NCI-H2107 treated with DMSO at 0.1 percent for 48 hours (cell line): ENCODE measurements at regions not wholly inside any gene's neighbourhood (a gene's known extent, or its start where the extent isn't known, plus 50 kb on each side); places are given as distances from the start of the nearest gene placed in this dataset.

Source experiments
- DNase-seq: peaks from one replicate; lab custom pipeline; 2025; ENCODE audit not compliant: unreplicated experiment; lab: John Stamatoyannopoulos, UW

DNA sequence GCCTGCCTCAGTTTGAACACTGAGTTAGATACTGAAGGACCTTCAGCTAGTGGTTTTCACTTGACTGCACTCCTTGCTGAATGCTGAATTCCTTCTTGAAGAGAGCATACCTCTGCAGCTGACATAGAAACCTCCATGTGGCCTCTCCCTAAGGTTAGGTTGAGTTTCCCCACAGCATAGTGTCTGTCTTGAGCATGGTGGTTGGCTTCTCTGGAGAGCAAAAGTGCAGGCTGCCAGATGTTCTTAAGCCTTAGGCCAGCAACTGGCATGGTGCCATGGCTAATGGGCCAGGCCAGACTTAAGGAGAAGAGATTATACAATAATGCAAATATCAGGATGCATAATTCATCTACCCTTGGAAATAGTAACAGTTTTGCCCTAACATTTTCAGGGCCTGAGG lies 545.6 kb upstream of the ZNF385D start:
- DNase-seq: no peak

DNA sequence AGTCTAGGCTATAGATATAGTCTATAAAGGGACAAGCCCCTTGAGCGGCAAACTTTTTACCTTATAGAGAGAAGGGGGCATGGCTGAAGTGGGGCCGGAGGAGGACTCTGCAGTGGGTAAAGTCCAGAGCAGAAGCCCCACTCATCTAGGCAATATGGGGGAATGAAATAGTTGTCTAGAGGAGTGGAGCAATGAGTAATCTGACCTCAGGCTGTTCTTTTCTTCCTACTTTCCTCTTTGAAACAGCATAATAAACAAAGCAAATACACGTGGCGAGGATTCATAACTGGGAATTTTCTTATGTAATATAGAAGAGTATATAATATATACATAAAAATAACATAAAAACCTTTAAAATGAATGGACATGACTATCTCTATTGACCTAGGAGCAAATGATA lies 546.4 kb upstream of the ZNF385D start:
- DNase-seq: no peak

DNA sequence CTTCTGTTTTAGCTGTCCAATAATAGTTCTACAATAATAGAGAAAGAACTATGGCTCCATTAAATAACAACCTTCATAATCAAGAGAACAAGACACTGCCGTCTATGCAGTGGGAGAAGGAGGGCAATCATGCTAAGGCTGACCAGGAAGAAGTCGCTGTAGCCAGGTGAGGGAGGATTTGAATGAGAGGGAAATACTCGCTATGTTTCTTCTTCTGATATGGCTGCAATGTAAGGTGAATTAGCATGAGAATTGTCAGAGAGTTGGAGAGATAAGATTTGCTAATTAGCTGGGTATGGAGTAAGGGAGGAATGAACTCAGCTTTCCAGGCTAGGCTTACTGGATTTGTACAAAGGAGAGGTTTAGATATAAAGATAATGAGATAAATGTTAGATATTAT lies 555.4 kb upstream of the ZNF385D start:
- no peak for DNase-seq

DNA sequence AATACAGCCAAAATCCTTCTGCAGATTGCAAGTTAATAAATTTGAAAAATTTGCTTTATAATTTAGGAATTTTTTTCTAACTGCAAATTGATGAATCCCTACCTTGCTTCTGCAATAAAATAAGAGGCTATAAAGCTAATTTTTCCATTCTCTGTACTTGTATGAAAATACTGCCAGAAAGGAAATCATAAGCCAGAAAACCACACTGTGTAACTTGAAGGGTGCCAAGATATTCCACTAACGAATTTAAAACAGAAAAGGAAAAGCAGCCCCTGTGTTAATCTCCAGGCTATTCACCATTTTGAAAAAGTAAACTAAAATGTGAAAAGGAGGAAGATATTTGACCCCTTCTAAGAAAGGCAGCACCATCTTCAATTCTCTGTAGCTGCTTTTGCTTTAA lies 557.9 kb upstream of the ZNF385D start:
- no peak for DNase-seq

DNA sequence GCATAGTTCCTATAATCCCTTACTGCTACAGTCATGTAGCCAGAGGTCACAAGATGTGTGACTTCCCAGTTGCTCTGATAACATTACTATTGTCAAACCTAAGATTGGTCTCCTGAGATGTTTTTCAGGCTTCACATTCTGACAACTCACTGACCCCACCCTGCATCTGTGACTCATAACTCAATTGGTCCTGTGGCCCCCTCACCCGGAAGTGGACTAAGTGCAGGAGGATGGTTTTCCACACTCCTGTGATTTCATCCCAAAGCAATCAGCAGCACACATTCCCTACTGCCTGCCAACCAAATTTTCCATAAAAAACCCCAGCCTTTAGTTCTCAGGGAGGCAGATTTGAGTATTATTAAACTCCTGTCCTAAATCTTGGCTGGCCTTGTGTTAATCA lies 564.9 kb upstream of the ZNF385D start:
- DNase-seq: no peak

DNA sequence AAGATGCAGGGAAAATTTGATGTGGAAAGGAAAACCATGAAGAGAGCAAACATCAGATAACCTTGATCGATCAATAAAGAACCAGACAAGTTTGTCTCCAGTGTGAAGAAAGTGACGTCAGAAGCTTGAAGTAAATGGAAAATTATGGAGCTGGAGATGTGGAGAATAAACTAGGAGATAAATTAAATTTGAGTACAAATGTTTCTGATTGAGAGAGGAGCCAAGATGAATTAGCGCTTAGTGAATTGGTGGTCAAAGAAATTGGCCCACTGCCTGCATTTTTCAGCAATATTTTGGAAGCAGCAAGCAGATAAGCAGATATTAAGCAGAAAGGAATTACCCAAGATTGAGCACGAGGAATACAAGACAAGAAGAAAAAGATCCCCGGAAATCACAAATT lies 567.3 kb upstream of the ZNF385D start:
- DNase-seq: no peak

DNA sequence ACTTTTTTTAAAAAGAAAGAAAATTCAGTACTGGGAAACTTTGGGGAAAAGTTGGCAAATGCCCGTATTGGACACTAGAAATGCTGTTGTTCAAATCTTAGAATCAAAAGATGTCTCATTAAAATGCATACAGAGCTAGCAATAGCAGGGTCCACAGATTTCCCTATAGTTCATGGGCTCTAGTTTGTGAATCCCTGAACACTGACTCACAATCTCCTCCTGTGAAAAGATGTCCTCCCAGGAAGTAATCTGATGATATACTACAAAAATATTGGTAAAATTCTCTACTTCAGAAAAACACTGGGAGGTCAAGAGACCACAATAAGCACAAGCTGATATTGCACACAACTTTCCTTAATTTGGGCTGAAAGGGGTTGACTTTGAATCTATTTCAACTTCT lies 568.4 kb upstream of the ZNF385D start:
- DNase-seq: no peak

DNA sequence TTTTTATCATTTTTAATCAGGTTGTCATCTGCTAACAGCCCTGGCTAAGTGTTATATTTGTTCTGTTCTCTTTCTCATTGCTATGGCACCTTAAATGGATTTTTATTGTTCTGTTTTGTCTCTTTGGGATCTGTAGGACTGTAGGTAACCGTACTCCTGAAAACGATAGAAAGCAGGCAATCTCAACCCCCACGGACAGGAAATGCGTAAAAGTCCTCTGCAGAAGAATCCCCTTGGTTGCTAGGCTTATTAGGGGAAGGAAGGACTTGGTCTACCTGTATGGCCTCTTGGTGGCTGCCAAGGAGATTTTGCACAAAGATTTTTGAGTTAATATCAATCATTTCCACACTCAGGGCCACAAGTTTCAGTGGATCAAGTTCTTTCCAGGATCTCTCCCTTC lies 571.9 kb upstream of the ZNF385D start:
- no peak for DNase-seq

DNA sequence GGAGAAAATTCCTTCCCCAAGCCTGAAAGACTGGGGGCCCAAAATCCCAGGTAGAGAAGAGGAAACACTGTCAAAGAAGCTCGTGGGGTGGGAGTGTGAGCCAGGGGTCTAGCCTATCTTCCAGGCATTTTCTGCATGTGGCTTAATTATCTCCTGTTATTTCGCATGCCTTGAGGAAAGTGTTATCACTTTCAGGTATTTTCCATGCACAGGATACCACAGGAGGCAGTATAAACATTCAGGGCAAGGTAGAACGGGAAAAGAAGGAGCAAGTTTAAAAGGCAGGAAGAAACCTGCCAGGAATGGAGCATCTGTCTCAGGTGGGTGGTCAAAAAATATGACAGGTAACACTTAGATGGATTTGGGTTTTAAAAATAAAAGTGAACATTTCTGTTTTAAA lies 575.3 kb upstream of the ZNF385D start:
- DNase-seq: no peak

DNA sequence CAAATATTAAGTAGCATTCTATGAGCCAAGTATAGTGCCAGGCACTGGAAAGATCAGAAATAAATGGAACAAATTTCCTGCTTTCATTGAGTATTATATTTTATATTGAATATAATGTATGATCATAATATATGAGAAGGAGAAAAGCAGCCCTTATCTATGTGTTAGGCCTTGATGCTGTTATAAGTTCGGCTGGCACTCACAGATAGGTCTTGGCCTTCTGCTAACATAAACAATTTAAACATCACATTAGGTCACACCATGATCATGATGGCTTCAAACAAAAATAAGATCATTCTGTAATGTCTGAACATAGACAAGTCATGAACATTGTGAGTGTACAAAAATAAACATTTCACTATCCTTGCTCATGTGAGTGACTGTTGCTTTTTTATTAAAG lies 584.0 kb upstream of the ZNF385D start:
- no peak for DNase-seq

DNA sequence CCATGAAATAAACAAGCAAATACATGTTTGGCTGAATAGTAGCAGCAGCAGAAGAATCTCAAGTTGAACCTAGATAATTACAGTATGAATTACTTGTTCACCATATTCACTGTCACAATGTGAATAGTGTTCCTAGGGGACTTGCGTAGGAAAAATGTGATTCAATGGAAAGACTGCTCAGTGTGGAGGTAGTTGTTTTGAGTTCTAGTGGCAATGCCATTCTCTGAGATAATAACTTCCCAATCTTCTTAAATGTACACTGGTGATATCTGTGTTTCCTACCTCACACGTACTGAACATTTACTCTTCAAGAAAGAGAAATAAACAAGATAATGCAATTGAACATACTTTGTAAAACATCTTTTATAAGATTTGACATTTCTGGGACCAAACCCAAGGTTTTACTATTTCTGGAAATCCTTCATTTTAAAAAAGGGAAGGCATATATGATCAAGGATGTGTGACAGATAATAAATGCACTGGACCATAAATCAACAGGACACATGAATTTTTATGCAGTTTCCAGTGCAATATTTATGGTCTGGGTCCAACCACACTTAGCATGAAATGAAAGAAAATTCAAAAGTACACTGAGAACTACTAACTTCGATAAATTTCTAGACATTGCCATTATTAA lies 598.3 kb upstream of the ZNF385D start:
- DNase-seq: no peak

DNA sequence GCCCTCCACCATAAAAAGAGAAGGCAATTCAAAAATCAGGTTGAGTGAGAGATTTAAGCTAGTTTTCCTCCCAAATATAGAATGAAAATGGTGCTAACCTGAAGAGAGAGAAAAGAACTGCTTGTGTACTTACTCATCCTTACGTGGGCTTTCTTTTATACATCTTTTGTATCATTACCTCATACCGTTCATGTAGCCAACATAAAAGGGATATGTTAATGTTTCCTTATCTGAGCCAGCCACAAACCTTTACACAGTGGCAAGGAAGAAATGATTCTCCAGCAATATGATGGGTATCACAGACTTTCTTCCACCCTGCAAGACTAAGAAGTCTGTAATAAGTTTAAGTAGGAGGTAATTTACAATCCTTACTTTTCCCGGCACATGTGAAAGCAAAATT lies 600.8 kb upstream of the ZNF385D start:
- no peak for DNase-seq

DNA sequence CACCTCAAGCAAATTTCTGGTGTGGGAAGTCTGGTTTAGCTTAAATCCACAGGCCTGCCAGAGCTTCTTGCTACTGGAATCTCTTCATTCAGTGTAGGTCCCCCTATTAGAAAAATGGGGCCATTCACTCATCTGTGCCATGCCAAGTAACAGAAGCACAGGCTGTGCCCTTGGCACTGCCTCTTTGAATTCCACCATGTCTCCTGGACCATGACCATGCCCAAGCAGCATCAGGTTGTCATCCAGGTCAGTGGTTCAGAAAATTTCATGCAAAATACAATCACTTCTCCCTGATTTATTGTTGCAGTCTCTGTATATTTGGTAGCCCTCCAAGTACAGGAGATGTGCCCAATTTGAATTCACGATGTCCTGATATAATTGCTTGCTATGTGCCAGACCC lies 602.1 kb upstream of the ZNF385D start:
- DNase-seq: no peak

DNA sequence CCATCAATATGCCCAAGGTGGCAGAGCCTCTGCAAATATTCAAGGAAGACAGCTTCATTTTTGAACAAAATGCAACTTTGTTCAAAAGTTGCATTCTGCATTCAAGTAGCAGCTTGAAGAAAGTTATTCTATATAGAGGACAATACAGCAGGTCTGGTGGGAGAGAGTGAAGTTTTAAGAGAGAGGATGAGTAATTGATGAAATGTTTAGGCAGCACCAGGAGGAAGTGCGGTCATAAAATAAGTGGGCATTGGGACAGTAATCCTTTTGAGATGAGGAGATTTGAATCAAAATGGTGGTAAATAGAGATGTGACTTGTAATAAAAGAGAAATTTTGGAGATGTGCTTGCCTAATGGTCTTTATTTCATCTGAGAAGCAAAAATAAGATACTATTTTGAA lies 607.3 kb upstream of the ZNF385D start:
- DNase-seq: no peak

DNA sequence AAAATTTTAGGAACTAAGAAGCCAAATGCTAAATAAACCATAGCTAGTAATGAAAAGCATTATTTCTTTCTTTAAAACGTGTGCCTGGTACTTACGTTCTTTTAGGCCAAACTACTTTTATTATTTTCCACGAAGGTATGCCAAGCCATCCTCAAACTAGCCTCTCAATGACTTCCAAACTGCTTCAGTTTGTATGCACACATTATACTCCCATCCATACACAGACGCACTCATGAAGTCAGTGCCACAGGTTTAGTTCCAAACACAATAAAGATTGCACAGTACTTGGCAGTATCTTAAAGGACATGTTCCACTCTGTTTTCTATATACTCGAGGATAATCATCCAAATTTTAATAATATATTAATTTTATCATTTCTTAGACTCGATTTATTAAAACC lies 609.2 kb upstream of the ZNF385D start:
- DNase-seq: no peak

DNA sequence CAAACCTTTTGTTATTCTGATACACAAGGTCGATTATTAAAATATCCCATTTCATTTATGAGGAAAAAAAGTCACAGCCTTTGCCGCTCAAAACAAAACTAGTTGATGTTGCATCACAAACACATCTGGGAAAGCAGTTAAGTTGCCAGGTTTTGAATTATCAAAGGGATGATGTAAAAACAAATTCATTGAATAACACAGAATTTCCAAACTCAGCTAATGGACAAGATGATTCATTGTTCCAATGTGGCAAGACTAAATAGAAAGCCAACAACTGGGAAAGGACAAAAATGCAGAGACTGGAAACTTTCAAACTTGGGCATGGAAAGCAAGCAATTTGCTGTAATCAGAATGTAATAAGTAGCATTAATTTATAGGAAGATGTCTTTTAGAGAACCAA lies 610.0 kb upstream of the ZNF385D start:
- DNase-seq: no peak

DNA sequence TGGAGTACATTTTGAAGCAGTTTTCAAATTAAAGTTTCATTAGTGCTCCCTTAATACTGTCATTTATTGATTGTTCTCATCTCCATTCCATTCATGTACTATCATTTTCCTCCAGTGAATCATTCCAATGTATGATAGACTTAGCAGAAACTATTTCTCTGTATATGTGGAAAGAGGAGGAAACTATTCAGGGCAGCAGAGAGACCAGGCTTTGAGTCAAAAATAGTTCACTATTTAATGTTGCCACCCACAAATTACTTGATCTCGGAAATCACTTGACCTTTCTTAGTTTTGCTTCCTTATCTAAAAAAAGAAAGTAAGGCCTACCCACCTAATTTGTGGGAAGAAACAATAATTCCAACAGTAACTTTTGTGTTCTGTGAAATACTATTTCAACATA lies 610.5 kb upstream of the ZNF385D start:
- DNase-seq: no peak

DNA sequence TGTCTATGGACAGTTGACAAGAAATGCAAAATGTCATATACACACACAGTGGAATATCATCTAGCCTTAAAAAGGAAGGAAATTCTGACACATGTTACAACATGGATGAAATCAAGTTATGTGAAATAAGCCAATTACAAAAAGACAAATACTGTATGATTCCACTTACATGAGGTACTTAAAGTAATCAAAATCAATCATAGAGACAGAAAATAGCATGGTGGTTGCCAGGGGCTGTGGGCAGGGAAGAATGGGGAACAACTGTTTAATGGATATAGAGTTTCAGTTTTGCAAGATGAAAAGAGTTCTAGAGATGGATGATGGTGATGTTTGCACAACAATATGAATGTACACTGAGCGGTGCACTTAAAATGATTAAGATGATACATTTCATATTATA lies 613.8 kb upstream of the ZNF385D start:
- no peak for DNase-seq

DNA sequence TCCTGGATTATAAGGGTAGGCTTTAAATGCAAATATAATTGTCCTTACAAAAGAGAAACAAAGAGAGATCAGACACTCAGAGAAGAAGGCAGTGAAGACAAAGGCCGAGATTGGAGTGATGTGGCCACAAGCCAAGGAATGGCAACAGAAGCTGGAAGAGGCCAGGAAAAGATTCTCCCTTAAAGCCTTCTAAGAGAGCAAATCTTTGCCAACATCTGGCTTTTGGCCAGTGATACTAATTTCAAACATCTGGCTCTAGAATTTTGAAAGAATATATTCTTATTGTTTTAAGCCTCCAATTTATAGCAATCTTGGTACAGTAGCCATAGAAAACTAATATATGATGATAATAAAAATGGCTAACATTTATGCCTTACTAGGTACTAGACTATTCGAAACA lies 615.8 kb upstream of the ZNF385D start:
- no peak for DNase-seq

DNA sequence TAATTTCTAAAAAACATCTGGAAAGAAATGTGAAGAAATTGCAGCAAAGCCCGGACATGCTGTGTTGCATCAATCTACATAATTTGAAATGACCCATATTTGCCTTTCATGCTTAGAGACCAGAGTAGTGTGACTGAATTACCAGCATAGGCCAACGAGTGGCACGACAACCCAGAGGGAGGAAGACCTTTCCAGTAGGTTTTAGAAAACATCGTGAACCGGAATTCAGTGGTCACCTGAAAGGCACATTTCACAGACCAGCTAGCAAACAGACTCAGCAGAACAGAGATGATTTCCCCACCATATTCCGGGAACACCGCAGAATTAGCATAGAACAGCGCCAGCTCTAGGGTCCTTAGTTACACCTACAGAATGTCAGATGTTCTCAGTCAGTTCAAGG lies 620.0 kb upstream of the ZNF385D start:
- DNase-seq: no peak

DNA sequence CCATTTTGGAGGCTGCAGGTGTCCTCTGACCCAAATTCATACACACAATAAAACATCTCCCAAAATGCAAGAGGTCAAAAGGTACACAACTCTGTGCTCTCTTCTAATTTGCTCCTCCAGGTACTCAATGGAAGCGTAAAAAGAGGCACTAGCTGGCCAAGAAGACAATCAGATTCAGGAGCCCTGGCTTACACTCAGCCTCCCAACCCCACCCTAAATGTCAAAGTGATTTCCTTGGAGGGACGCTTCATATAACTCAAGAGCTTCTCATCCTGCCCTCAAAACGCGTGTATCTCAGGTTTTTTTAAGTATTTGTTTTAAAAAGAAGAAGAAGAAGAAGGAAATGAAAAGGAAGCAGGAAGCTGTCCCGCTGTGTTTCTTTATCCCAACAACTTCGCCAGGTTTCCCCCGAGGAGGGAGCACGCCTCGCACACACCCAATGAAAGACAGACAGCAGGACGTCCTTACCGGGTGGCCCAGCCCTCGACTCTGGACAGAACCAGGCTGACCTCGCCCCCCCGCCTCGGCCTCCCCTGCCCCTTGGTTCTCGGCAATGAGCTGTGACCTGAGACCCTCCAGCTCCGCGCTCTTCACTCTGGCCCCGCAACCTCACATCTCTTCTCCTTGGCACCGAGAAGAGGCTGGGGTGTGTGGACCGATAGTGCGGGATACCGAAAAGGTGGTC lies 620.7 kb upstream of the ZNF385D start:
- no peak for DNase-seq

DNA sequence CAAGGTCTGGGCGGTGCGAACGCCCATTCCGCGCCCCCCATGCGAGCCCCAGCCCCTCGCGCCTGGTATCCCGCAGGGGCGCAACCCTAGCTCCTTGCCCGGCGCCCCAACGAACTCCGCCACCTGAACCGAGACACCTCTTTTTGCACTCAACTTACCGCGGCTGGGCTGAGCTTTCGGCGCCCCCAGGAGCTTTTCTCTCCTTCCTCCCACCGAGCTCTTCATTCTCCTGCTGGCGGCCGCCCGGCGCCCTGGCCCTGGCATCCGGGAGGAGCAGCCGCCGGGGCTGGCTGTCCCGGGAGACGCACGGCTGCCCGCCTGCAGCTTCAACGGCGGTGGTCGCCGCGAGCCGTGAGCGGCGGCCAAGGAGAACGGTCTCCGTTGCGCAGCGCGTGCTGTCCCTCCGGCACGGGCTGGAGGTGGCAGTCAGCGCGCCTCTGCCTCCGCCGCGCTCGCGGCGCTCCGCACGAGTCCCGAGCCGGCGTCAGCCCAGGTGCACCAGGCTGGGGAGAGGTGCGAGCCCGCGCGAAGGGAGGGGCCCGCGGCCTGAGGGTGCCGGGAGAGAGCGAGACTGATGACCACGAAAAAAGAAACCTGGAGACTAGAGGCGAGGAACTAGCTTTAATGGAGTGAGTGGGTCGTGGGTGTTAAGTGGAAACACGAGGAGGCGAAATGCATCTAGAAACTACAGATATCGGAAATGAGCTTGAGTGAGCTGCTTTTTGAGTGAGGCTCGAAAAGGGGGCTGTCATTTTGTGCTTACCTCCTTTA lies 621.5 kb upstream of the ZNF385D start:
- no peak for DNase-seq
